ENCODE measurements at regions not wholly inside any gene's neighbourhood (a gene's known extent, or its start where the extent isn't known, plus 50 kb on each side); places are given as distances from the start of the nearest gene placed in this dataset.

DNA sequence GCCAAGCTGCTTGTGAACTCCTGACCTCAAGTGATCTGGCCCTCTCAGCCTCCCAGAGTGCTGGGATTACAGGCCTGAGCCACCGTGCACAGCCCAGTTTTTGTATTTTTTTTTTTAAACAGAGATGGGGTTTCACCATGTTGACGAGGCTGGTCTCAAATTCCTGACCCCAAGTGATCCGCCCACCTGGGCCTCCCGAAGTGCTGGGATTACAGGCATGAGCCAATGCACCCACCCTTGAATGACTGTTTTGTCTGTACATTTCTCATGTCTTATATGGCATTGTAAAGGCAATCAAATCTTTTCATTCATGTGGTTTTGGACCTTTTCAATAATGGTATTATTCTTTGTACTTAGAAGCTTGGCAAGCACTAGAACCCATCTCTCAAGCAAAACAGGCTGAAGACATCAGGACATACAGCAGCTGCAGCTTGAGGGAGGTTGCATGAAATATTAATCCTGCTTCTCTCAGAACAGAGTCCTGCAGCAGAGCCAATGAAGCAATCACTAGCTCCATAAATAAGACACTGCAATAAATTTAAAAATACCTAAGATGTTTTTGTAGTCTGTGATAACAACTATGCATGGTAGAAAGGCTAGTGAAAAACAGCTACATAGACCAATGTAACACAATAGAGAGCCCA lies 209.9 kb downstream of the TUBA3C start:
- no peaks in the 10 kb centered on the region for H3K27me3 ChIP-seq (ENCODE audit: insufficient read depth, low read length)
- no peak overlapping the region for H2BK20ac ChIP-seq (ENCODE audit: low read depth, low read length, poor library complexity, severe bottlenecking)
- peaks cover 95% of the 10 kb centered on the region for H3K9me3 ChIP-seq (ENCODE audit: control insufficient read depth, low read depth, low read length)
- H3K79me1 ChIP-seq (ENCODE audit: insufficient read depth, low read depth, low read length, poor library complexity, severe bottlenecking), result no peaks in the 10 kb centered on the region
- no peak overlapping the region for H3K23ac ChIP-seq (ENCODE audit: insufficient read length, low read depth, low read length)
- H3K4ac ChIP-seq (ENCODE audit: low read depth, low read length), result no peak overlapping the region
- H2AK5ac ChIP-seq (ENCODE audit: insufficient read length, low read length), result no peak overlapping the region
- H4K91ac ChIP-seq (ENCODE audit: insufficient read length, low read depth, low read length), result no peak overlapping the region
- H3K23me2 ChIP-seq (ENCODE audit: insufficient read length, low read depth, low read length, poor library complexity, severe bottlenecking), result no peaks in the 10 kb centered on the region
- no peak for DNase-seq
- no peak overlapping the region for H2BK12ac ChIP-seq (ENCODE audit: insufficient read length, low read depth, low read length)
- no peak overlapping the region for H3K56ac ChIP-seq (ENCODE audit: insufficient read length, low read depth, low read length)
- H2BK15ac ChIP-seq (ENCODE audit: low read depth, low read length), result no peak overlapping the region
- H2BK5ac ChIP-seq (ENCODE audit: insufficient read length, low read length), result no peak overlapping the region
- H3K4me1 ChIP-seq (ENCODE audit: insufficient read depth, low read length), result no peaks in the 10 kb centered on the region
- no peak overlapping the region for H3T11ph ChIP-seq (ENCODE audit: low read length)
- H4K8ac ChIP-seq (replicated peaks; ENCODE audit: insufficient read length, low read depth, low read length), result no peak overlapping the region
- H3K27ac Mint-ChIP-seq, result no peak overlapping the region
- no peak overlapping the region for H4K5ac ChIP-seq (ENCODE audit: insufficient read length, low read depth, low read length)
- H3K4me2 ChIP-seq (ENCODE audit: insufficient read depth, insufficient read length, low read length), result no peak overlapping the region
- TF ChIP-seq, protein P1, sequence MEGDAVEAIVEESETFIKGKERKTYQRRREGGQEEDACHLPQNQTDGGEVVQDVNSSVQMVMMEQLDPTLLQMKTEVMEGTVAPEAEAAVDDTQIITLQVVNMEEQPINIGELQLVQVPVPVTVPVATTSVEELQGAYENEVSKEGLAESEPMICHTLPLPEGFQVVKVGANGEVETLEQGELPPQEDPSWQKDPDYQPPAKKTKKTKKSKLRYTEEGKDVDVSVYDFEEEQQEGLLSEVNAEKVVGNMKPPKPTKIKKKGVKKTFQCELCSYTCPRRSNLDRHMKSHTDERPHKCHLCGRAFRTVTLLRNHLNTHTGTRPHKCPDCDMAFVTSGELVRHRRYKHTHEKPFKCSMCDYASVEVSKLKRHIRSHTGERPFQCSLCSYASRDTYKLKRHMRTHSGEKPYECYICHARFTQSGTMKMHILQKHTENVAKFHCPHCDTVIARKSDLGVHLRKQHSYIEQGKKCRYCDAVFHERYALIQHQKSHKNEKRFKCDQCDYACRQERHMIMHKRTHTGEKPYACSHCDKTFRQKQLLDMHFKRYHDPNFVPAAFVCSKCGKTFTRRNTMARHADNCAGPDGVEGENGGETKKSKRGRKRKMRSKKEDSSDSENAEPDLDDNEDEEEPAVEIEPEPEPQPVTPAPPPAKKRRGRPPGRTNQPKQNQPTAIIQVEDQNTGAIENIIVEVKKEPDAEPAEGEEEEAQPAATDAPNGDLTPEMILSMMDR (conservative IDR thresholded peaks at IDR 0.05), result no peak
- no peak overlapping the region for H3K4me3 Mint-ChIP-seq
- H3K14ac ChIP-seq (ENCODE audit: insufficient read depth, low read length), result no peak overlapping the region
- H3K36me3 Mint-ChIP-seq (ENCODE audit: insufficient read depth in 1 of 3, low read depth in 3 of 3), result peaks cover 0 to 16% (median 2%) of the 10 kb centered on the region in 3 experiments; a peak in 5 of 7 replicates
- H3K27me3 Mint-ChIP-seq (ENCODE audit: low read depth), result no peaks in the 10 kb centered on the region; the same call in 1 of the 2 replicates
- no peak overlapping the region for H3K9ac ChIP-seq (ENCODE audit: extremely low read depth, insufficient read length, low read length)
- no CpG with 5 or more reads among the region's 4 CpGs for WGBS (ENCODE audit: extremely low coverage, insufficient read length, low lambda C conversion rate)
- no peak overlapping the region for H2BK120ac ChIP-seq (ENCODE audit: low read depth, low read length, poor library complexity, severe bottlenecking)
- no peaks in the 10 kb centered on the region for H4K20me1 ChIP-seq (ENCODE audit: control insufficient read depth, insufficient read depth, insufficient read length)
- H2AFZ ChIP-seq (ENCODE audit: low read length), result no peak overlapping the region
- no peaks in the 10 kb centered on the region for H3K79me2 ChIP-seq (ENCODE audit: insufficient read depth, low read length)
- no peaks in the 10 kb centered on the region for H3K4me1 Mint-ChIP-seq
- peaks cover 96 to 99% of the 10 kb centered on the region in 2 experiments for H3K9me3 Mint-ChIP-seq
- H3K18ac ChIP-seq (ENCODE audit: insufficient read length, low read depth, low read length), result no peak overlapping the region
- no peak overlapping the region for H3K27ac ChIP-seq (ENCODE audit: insufficient read length, low read depth, low read length)
